ENCODE measurements at regions not wholly inside any gene's neighbourhood (a gene's known extent, or its start where the extent isn't known, plus 50 kb on each side); places are given as distances from the start of the nearest gene placed in this dataset.

- no peaks in the 10 kb centered on the region for H3K36me3 ChIP-seq (replicated peaks; ENCODE audit: insufficient read depth, low read length)
- no peak overlapping the region for H3K4me2 ChIP-seq (ENCODE audit: low read depth, low read length)
- H2AFZ ChIP-seq (ENCODE audit: low read length), result no peak overlapping the region
- H3K9me2 ChIP-seq (replicated peaks; ENCODE audit: insufficient read depth, low read length), result no peaks in the 10 kb centered on the region
- H3K4me1 ChIP-seq (ENCODE audit: low read length), result no peaks in the 10 kb centered on the region
- no peaks in the 10 kb centered on the region for H3K9me3 ChIP-seq (replicated peaks; ENCODE audit: insufficient read depth, low read length)
- no peak overlapping the region for H3K27ac ChIP-seq (ENCODE audit: low read length)
- no peaks in the 10 kb centered on the region for H4K20me1 ChIP-seq (ENCODE audit: insufficient read depth, low read length)
- H3F3A ChIP-seq (ENCODE audit: insufficient read depth, low read length), result no peaks in the 10 kb centered on the region
- no peaks in the 10 kb centered on the region for H3K27me3 ChIP-seq (replicated peaks; ENCODE audit: insufficient read depth, low read length)
- H3K79me2 ChIP-seq (ENCODE audit: low read length), result no peaks in the 10 kb centered on the region
- no peak for TF ChIP-seq EZH2phosphoT487 (IDR thresholded peaks at IDR 0.05; ENCODE audit: low read length)
- TF ChIP-seq CTCF (IDR thresholded peaks at IDR 0.05; ENCODE audit: low read length), result no peak
- TF ChIP-seq EZH2 (optimal IDR thresholded peaks at IDR 0.05; ENCODE audit: low read depth, low read length), result no peak
- H3K9ac ChIP-seq (ENCODE audit: low read length), result no peak overlapping the region
- no peak for DNase-seq
- no peak overlapping the region for H3K4me3 ChIP-seq (ENCODE audit: low read length)
Observed at GRCh38 chr4:22978656-22979055, 285.9 kb downstream of the GBA3 start.

GRCh38 chr4:22970665-22971064 is 277.9 kb downstream of the GBA3 start:
- no peaks in the 10 kb centered on the region for H4K20me1 ChIP-seq (ENCODE audit: insufficient read depth, low read length)
- no peak overlapping the region for H3K9ac ChIP-seq (ENCODE audit: low read length)
- no peaks in the 10 kb centered on the region for H3K27me3 ChIP-seq (replicated peaks; ENCODE audit: insufficient read depth, low read length)
- H3K4me3 ChIP-seq (ENCODE audit: low read length), result no peak overlapping the region
- no peaks in the 10 kb centered on the region for H3K9me3 ChIP-seq (replicated peaks; ENCODE audit: insufficient read depth, low read length)
- H3K79me2 ChIP-seq (ENCODE audit: low read length), result no peaks in the 10 kb centered on the region
- TF ChIP-seq EZH2 (optimal IDR thresholded peaks at IDR 0.05; ENCODE audit: low read depth, low read length) (no peak), CTCF (IDR thresholded peaks at IDR 0.05; ENCODE audit: low read length) (no peak), EZH2phosphoT487 (IDR thresholded peaks at IDR 0.05; ENCODE audit: low read length) (no peak)
- DNase-seq, result no peak
- H3K4me1 ChIP-seq (ENCODE audit: low read length), result no peaks in the 10 kb centered on the region
- H3K36me3 ChIP-seq (replicated peaks; ENCODE audit: insufficient read depth, low read length), result no peaks in the 10 kb centered on the region
- H3K4me2 ChIP-seq (ENCODE audit: low read depth, low read length), result no peak overlapping the region
- H3K27ac ChIP-seq (ENCODE audit: low read length), result no peak overlapping the region
- H2AFZ ChIP-seq (ENCODE audit: low read length), result no peak overlapping the region
- no peaks in the 10 kb centered on the region for H3K9me2 ChIP-seq (replicated peaks; ENCODE audit: insufficient read depth, low read length)
- H3F3A ChIP-seq (ENCODE audit: insufficient read depth, low read length), result no peaks in the 10 kb centered on the region

GRCh38 chr4:22969287-22969896 is 276.7 kb downstream of the GBA3 start:
- H3K79me2 ChIP-seq (ENCODE audit: low read length), result no peaks in the 10 kb centered on the region
- no peak overlapping the region for H3K27ac ChIP-seq (ENCODE audit: low read length)
- H2AFZ ChIP-seq (ENCODE audit: low read length), result no peak overlapping the region
- no peaks in the 10 kb centered on the region for H3K9me3 ChIP-seq (replicated peaks; ENCODE audit: insufficient read depth, low read length)
- no peak for DNase-seq
- no peaks in the 10 kb centered on the region for H3K27me3 ChIP-seq (replicated peaks; ENCODE audit: insufficient read depth, low read length)
- H3F3A ChIP-seq (ENCODE audit: insufficient read depth, low read length), result no peaks in the 10 kb centered on the region
- TF ChIP-seq EZH2 (optimal IDR thresholded peaks at IDR 0.05; ENCODE audit: low read depth, low read length), result no peak
- TF ChIP-seq CTCF (IDR thresholded peaks at IDR 0.05; ENCODE audit: low read length), result no peak
- TF ChIP-seq EZH2phosphoT487 (IDR thresholded peaks at IDR 0.05; ENCODE audit: low read length), result no peak
- H3K4me2 ChIP-seq (ENCODE audit: low read depth, low read length), result no peak overlapping the region
- no peaks in the 10 kb centered on the region for H4K20me1 ChIP-seq (ENCODE audit: insufficient read depth, low read length)
- H3K4me1 ChIP-seq (ENCODE audit: low read length), result no peaks in the 10 kb centered on the region
- no peaks in the 10 kb centered on the region for H3K36me3 ChIP-seq (replicated peaks; ENCODE audit: insufficient read depth, low read length)
- no peak overlapping the region for H3K9ac ChIP-seq (ENCODE audit: low read length)
- no peaks in the 10 kb centered on the region for H3K9me2 ChIP-seq (replicated peaks; ENCODE audit: insufficient read depth, low read length)
- H3K4me3 ChIP-seq (ENCODE audit: low read length), result no peak overlapping the region
